Eye (tissue), 1 donor: ENCODE measurements at regions not wholly inside any gene's neighbourhood (a gene's known extent, or its start where the extent isn't known, plus 50 kb on each side); places are given as distances from the start of the nearest gene placed in this dataset.
A peak's percentile ranks its signal among the peaks of the same experiment; 100 is the strongest.

Source experiments
- DNase-seq: peaks from one replicate; pipeline ENCODE4 v3.0.0-alpha.2; 2015

GRCh38 chr5:8675182-8675581 lies 806.2 kb downstream of the MTRR start:
- DNase-seq: no peak

- no peak for DNase-seq
Observed at GRCh38 chr5:8676695-8677094, 807.7 kb downstream of the MTRR start.

- no peak for DNase-seq
Observed at GRCh38 chr5:8682381-8682780, 813.4 kb downstream of the MTRR start.

DNA sequence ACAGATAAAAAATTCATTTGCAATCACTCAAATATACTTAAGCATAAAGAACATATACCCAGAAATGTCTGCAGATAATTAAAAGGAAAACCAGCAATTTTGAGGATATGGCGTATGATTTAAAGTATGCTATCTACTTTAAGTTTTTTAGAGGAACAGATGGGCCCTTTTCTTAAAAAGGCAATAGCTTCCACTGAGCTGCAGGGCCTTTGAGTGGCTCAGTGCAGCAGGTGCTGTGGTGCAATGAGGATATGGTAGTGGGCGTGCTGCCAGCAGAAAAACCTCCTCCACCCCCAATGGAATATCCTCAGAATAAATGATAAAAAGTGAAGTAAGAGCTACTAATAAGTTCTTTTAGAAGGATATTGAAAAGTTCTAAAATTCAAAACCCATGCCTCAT lies 814.5 kb downstream of the MTRR start:
- no peak for DNase-seq

DNA sequence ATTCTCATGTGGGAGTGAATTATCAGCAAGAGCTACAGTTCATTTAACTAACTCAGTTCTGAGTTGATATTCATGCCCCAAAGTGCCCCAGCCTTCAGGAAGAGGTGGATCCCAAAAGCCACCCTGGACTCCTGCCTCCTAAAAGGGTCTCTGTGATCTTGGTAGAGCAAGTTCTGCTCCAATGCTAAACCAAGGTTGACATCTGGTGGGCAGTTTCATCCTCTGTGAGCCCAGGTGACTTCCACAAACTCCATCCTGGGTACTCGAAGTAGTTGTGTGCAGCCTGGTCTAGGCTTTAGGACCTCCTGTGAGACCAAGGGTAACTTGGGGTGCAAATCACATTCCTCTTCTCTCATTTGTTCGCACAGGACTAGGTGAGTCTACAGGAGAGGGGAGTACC lies 816.8 kb downstream of the MTRR start:
- DNase-seq: no peak

- no peak for DNase-seq
Observed at GRCh38 chr5:8686707-8687106, 817.8 kb downstream of the MTRR start.

GRCh38 chr5:8689773-8690172 lies 820.8 kb downstream of the MTRR start:
- DNase-seq: no peak

DNA sequence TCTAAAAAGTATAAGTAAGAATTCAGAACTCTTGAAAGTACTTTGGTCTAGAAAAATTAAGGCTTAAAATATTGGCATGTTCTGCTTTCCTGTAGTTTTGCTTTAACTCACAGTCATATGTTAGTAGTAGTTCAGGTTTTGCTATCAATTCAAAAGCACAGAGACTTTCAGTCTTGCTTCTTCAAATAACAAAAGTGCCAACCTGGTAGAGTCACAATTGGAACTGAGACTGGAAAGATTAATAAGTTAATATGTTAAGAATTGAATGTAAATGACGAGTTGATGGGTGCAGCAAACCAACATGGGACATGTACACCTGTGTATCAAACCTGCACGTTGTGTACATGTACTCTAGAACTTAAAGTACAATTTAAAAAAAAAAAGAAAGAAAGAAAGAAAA lies 822.3 kb downstream of the MTRR start:
- DNase-seq: no peak

DNA sequence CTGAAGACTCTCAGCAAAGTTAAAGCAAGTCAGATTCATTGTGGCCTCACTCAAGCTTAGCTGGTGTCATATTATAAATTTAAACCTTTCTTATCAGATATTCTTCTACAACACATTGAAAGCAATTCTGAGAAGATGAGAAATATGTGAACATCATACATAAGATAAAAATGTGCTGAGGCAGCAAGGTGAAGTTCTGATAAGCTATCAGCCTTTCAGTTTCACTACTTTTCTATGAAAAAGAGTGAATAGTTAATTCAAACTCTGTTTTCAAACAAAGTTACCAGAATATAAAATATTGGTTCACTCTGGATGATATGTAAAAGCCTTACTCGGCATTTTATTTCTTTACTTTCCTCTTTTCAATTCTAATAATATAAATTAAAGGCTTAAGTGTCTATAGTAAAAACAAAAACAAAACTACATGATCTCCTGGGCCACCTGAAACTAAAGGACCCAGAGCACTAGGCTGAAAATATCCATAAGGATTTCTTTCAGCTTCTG lies 824.4 kb downstream of the MTRR start:
- DNase-seq: no peak

GRCh38 chr5:8694545-8694944 lies 825.6 kb downstream of the MTRR start:
- DNase-seq: no peak

GRCh38 chr5:8695902-8696845 lies 827.2 kb downstream of the MTRR start:
- no peak for DNase-seq

DNA sequence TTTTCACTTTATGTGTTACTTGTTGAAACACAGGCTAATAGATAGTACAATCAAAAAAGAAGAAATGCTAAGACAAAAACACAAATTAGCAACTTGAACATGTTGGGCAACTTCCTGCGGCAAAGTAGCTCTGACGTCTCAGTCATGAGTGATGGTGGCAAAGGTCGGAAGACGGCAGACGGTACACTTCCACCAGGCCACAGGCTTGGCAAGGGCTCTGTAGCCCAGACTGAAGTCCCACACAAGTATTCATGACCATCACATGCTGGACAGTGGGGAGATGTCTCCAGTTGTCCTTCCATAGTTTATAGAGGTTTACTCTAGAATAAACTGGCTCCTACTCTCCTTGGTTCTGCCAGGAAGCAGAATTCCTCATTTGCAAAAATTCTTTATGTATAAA lies 831.3 kb downstream of the MTRR start:
- DNase-seq: no peak

DNA sequence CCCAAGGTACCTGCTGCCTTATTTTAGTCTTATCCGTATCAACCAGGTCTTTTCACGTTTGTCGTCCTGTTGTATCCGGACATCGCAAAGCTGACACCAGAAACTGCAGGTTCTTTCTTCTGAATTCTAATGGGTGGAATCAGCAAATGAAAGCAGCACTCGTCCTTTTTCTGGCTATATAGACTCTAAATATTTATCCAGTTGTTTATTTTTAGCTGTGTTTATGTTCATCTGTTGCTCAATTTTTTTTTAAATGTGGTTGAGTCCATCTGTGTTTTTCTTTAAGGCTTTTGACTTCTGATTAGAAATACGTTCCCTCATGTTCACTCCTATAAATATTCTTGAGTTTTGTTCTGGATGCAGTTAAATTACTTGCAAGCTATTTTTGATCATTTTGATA lies 831.7 kb downstream of the MTRR start:
- DNase-seq: no peak

DNA sequence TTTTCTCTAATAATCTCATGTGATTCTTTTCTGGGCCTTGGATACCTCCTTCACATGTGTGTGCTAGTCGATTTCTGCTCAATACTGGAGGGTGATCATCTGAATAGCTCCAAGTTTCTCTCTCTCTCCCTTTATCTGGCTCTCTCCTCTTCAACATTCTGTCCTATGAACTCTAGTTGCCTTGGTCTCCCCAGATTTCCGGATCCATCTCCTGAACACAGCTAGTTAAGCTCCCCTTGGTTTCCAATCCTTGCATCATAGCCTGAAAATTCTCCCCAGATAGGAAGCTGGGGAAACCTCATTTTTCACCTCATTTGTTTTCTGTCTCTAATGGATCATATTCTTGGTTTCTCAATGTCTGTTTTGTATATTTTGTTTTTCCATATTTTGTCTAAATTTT lies 832.3 kb downstream of the MTRR start:
- DNase-seq: no peak

- no peak for DNase-seq
Observed at GRCh38 chr5:8710426-8710930, 835.4 kb downstream of the SEMA5A start.

GRCh38 chr5:8714198-8714597 lies 831.7 kb downstream of the SEMA5A start:
- no peak for DNase-seq

DNA sequence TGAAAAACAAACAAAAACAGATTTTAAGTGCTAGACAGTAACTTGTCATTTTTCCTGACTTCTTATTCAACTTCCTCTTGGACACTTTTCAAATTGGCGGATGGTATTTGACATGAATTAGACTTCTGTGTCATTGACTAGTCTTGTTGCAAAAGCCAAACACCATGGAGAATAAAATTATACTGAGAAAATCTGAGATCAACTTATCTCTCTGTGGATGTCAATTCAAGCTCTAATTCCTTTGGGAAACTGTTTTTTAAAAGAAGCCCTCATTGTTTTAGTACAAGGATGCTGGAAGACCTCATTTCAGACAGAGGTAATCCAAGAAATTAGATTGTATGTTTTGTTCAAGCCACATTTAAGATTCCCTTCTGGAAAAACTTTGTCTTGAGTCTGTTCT lies 831.0 kb downstream of the SEMA5A start:
- no peak for DNase-seq

DNA sequence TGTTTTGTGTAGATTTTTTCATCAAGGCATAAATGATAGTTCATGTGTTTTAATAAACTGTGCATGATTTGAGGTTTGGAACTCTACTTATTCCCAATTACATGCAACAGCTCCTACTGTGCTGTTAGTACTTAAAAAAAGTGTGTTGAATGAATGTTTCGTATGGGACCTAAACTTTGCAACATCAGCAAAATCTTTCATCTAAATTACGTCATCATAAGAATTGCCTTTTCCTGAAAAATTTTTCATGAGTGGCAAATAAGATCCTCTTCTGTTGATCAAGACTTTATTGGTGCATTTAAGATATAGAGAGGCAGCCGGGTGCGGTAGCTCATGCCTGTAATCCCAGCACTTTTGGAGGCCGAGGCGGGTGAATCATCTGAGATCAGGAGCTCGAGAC lies 826.1 kb downstream of the SEMA5A start:
- DNase-seq: no peak

DNA sequence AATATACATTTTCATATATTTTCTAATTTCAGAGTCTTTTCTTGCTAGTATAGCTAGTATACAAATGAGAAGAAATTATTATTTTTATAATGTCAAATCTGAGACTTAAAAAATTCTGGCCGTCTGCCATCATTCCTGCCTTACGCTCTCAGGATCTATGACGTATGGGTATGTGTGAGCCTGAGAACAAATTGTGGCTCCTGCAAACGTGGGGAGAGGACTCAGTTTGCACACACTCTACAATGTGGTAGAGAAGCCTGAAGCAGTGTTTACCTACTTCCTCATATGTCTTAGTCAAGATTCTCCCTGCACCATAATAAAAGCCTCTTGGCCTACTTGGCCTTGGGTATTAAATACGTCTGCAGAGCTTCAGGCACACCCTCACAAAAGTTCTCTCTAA lies 825.4 kb downstream of the SEMA5A start:
- peak; percentile 5 for DNase-seq

GRCh38 chr5:8721536-8721935 lies 824.3 kb downstream of the SEMA5A start:
- peak; percentile 52 for DNase-seq

DNA sequence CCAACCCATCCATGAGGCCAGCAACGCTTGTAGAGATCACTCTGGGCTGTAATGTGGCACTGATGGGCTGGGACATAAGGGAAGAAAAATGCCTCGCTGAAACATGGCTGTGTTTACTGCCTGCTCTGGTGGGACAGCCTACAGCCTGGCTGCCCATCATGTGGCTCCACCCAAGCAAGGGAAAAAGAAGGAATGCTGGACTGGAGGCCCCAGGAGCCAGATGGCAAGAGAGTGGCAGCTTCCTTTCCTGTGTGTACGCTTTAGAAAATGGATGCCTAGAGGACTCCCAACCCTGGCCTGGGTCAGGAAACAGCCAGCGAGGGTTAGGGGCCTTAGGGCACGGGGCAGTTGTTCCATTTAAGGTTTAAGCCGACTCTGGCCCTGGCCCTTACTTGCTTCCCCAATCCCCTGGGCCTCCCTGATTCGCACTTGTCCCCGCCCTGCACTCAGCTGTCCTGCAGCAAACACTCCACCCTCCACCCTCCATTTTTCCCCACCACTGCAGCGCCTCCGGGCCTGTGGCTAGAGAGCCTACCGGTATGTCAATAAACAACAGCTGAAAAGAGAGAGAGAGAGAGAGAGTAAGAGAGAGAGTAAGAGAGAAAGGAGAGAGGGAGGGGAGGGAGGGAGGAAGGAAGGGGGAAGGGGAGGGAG lies 819.4 kb downstream of the SEMA5A start:
- DNase-seq: peak; percentile 5

DNA sequence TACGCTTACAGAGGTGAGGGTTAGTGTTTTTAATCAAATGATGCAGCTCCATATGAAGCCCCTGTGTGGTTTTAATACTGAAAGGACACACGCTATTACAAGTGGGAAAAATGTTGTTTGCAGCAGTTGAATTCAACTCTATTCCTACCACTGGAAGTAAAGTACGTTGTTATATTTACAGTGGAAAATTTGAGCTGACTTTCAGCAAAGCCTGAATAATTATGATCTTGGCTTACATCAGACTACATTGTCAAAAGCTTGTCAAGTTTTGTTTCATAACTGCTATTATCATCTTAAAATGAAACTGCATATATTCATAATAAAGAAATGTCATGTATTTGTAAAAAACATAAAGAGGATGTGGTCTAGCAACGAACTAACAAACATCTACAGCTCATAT lies 818.5 kb downstream of the SEMA5A start:
- no peak for DNase-seq

DNA sequence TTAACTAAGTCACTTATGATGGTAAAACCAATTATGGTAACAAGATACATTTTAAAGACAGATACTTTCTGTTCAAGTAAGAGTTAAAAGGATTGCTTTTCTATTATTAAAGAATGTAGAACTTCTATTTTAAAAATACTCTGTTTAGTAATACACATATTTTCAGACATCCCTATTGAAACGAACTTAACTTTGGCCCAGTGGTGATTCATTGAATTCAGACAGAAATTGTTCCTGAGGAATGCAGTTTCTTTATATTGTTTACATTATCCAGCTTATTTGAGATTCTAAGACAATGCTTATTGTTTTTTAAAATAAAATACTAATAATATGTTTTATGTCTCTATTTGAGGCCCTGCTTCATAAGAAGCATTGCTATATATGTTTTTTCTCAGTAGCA lies 816.4 kb downstream of the SEMA5A start:
- DNase-seq: no peak

DNA sequence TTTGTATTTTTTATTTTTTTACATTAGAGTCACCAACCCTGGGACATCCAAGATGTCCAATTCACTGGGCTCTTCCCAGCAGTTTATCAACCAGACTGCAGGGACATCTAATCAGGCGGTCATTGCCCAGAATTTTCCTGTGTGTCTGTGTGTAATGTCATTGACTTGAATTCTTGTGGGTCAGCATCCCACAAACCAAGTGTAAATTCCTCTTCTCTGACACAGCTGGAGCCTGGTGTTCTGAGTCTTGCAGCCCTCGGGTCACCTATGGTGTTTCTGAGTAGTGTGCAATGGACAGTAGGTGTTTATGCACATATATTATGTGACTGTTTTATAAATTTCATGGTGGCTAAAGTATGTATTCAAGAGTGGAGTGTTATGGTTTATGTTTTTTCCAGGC lies 815.7 kb downstream of the SEMA5A start:
- no peak for DNase-seq
